OCI-LY3 (cell line): ENCODE measurements at regions not wholly inside any gene's neighbourhood (a gene's known extent, or its start where the extent isn't known, plus 50 kb on each side); places are given as distances from the start of the nearest gene placed in this dataset.

Experiments
- EZH2phosphoT487 ChIP-seq: fragments of 200-600 bp; shearing (Covaris generic); IDR thresholded peaks from 2 replicates; pipeline ENCODE4 v1.6.1; 2018; ENCODE audit warnings: antibody characterized with exemption, mixed run types, low read depth
- TF ChIP-seq, protein P1 (sequence below): fragments of 200-600, 300-600 bp; sonication (generic); IDR thresholded peaks from 2 replicates; pipeline ENCODE4 v1.5.1; 2014; ENCODE audit warnings: antibody characterized with exemption, low read length, low read depth

DNA sequence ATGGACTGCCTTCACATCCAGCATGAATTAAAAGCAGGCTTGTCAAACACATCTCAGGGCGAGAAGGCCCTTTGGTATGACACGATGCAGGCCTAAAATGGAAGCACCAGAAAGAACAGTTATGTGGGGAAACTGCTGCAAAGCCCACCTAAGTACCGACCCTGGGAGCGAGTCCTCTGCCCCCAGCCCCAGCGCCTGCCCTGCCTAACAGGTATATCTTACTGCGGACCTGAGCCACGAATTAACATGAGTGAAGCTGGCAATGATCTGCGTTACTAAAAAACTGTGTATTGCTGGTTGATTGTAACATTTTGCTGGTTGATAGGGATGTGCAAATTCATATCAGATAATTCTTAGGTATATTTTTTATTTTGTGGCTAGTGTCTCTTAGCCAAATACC lies 441.5 kb downstream of the ZNF516 start:
- TF ChIP-seq EZH2phosphoT487 = no peak
- TF ChIP-seq, protein P1, sequence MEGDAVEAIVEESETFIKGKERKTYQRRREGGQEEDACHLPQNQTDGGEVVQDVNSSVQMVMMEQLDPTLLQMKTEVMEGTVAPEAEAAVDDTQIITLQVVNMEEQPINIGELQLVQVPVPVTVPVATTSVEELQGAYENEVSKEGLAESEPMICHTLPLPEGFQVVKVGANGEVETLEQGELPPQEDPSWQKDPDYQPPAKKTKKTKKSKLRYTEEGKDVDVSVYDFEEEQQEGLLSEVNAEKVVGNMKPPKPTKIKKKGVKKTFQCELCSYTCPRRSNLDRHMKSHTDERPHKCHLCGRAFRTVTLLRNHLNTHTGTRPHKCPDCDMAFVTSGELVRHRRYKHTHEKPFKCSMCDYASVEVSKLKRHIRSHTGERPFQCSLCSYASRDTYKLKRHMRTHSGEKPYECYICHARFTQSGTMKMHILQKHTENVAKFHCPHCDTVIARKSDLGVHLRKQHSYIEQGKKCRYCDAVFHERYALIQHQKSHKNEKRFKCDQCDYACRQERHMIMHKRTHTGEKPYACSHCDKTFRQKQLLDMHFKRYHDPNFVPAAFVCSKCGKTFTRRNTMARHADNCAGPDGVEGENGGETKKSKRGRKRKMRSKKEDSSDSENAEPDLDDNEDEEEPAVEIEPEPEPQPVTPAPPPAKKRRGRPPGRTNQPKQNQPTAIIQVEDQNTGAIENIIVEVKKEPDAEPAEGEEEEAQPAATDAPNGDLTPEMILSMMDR = no peak
